Testis (tissue), 2 donors: ENCODE measurements at regions not wholly inside any gene's neighbourhood (a gene's known extent, or its start where the extent isn't known, plus 50 kb on each side); places are given as distances from the start of the nearest gene placed in this dataset.

Experiments used
- DNase-seq: peaks from one replicate; pipeline ENCODE4 v3.0.0-alpha.2; 2019
- H3K27ac ChIP-seq, 2 donors: fragments of 200-600 bp; sonication (generic); one replicate each; pipeline ENCODE4 v1.5.1; 2019
- H3K27me3 ChIP-seq: fragments of 200-600 bp; sonication (generic); one replicate; pipeline ENCODE4 v1.5.1; 2019
- H3K36me3 ChIP-seq: fragments of 200-600 bp; sonication (generic); one replicate; pipeline ENCODE4 v1.5.1; 2017; ENCODE audit warnings: low read depth; ENCODE audit errors: missing control alignments
- H3K4me1 ChIP-seq: fragments of 200-600 bp; sonication (generic); one replicate; pipeline ENCODE4 v1.5.1; 2019
- H3K4me3 ChIP-seq, 2 donors: fragments of 200-600 bp; sonication (generic); one replicate each; pipeline ENCODE4 v1.5.1; 2017 to 2019
- H3K9me3 ChIP-seq: fragments of 200-600 bp; sonication (generic); one replicate; pipeline ENCODE4 v1.5.1; 2017
- POLR2A ChIP-seq: fragments of 450-650 bp; IDR thresholded peaks from one replicate; pipeline ENCODE4 v1.6.1; 2017; ENCODE audit warnings: antibody characterized with exemption, mild to moderate bottlenecking, moderate library complexity
- WGBS, 2 donors: methylation state at CpG; one replicate each; pipeline ENCODE4 v1.1.5; 2018; 5-methylcytosine and 5-hydroxymethylcytosine counted together
- intact Hi-C: fragments of 100-400 bp; cut with DNase I; formaldehyde crosslinking; loops from one replicate; pipeline ENCODE4 v1.15.1; 2023; ENCODE audit warnings: low total_unique reads
- TF ChIP-seq, protein P1 (sequence below), 3 experiments: fragments of 450-650 bp in 2 of 3; fragments of 200-600 bp in 1 of 3; sonication (generic) in 1 of 3; IDR thresholded peaks; one replicate each; pipeline ENCODE4 v1.5.1; 2016 to 2019; ENCODE audit warnings: antibody characterized with exemption in 3 of 3, mild to moderate bottlenecking in 2 of 3, moderate library complexity in 1 of 3

DNA sequence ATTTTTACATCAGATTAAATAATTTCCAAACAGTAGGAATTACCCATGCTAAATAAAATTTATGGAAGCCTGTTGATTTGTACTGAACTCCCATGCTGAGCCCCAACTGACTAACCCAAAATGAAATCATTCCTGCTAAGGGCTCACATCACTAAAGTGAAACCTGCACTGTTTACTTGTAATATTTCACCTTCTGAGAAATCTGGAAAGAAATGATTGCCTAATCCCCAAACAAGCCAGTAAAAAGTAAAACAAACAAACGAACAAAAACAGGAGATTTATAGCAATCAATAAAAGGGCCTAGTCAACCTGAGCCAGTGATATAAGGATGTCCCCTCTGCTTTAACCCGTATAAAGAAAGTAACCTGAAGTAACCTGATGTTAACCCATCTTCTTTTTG, 1599.8 kb downstream of the OLFM4 start:
- H3K9me3 ChIP-seq = no peaks in the 10 kb centered on the region
- H3K27me3 ChIP-seq = no peaks in the 10 kb centered on the region
- 54 to 62% methylated on average over 2 of the region's 2 CpGs for WGBS, 2 donors
- H3K4me1 ChIP-seq = no peaks in the 10 kb centered on the region
- intact Hi-C loops = no loop called here
- no peak for DNase-seq
- H3K36me3 ChIP-seq = no peaks in the 10 kb centered on the region
- no peak for TF ChIP-seq POLR2A
- TF ChIP-seq, protein P1, sequence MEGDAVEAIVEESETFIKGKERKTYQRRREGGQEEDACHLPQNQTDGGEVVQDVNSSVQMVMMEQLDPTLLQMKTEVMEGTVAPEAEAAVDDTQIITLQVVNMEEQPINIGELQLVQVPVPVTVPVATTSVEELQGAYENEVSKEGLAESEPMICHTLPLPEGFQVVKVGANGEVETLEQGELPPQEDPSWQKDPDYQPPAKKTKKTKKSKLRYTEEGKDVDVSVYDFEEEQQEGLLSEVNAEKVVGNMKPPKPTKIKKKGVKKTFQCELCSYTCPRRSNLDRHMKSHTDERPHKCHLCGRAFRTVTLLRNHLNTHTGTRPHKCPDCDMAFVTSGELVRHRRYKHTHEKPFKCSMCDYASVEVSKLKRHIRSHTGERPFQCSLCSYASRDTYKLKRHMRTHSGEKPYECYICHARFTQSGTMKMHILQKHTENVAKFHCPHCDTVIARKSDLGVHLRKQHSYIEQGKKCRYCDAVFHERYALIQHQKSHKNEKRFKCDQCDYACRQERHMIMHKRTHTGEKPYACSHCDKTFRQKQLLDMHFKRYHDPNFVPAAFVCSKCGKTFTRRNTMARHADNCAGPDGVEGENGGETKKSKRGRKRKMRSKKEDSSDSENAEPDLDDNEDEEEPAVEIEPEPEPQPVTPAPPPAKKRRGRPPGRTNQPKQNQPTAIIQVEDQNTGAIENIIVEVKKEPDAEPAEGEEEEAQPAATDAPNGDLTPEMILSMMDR (IDR thresholded peaks at IDR 0.05) = no peak
- no peak overlapping the region for H3K27ac ChIP-seq
- no peak overlapping the region for H3K4me3 ChIP-seq

DNA sequence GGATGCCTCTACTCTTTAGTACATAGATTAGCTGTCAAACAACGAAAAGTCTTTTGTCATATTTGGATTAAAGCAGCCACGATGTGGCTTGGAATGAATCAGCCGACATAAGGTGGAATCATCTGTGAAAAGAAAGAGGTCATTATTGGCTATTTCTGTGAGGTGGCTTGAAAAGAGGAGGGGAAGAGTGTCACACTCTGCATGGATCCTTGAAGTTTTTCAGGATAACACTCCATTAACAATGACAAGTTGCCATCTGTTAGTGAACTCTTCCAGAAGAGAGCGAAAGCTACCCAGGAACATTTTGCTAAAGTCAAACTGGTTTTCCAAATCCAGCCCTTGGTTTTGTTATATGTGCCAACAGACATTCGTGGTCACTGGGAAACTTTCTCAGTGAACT, 1604.8 kb downstream of the OLFM4 start:
- Histone ChIP-seq H3K36me3 (no peaks in the 10 kb centered on the region), H3K27me3 (no peaks in the 10 kb centered on the region), H3K27ac (no peak overlapping the region), H3K4me1 (no peaks in the 10 kb centered on the region), H3K4me3 (no peak overlapping the region), H3K9me3 (no peaks in the 10 kb centered on the region)
- TF ChIP-seq, protein P1 (IDR thresholded peaks at IDR 0.05) = no peak
- no peak for TF ChIP-seq POLR2A
- no peak for DNase-seq
- whole genome bisulfite sequencing, 2 donors = 68 to 71% methylated on average over 5 of the region's 5 CpGs
- intact Hi-C loops = no loop called here

DNA sequence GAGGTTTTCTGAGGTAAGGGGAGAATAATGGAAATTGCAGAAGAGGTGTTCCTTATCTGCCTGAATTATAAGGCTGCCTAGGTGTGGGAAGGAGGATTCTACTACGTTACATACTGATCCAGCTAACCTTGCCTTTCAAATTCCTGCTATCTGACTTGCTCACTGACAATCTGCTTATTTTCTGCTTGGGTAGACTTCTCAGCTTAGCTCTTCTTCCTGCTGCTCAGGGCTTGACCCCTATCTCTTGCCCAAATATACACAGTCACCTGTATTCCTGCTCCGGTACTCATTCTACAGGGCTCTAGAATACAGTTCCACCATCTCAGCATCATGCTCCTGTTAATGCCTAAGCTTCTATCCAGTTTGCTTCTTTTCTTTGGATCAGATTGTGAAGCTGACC, 1607.6 kb downstream of the OLFM4 start:
- no peak overlapping the region for H3K4me3 ChIP-seq
- H3K27me3 ChIP-seq = no peaks in the 10 kb centered on the region
- 79 to 85% methylated on average over 2 of the region's 2 CpGs for WGBS, 2 donors
- H3K9me3 ChIP-seq = no peaks in the 10 kb centered on the region
- H3K4me1 ChIP-seq = no peaks in the 10 kb centered on the region
- H3K27ac ChIP-seq = no peak overlapping the region
- no peaks in the 10 kb centered on the region for H3K36me3 ChIP-seq
- intact Hi-C loops = no loop called here
- TF ChIP-seq, protein P1 (IDR thresholded peaks at IDR 0.05) = no peak
- no peak for TF ChIP-seq POLR2A
- no peak for DNase-seq

DNA sequence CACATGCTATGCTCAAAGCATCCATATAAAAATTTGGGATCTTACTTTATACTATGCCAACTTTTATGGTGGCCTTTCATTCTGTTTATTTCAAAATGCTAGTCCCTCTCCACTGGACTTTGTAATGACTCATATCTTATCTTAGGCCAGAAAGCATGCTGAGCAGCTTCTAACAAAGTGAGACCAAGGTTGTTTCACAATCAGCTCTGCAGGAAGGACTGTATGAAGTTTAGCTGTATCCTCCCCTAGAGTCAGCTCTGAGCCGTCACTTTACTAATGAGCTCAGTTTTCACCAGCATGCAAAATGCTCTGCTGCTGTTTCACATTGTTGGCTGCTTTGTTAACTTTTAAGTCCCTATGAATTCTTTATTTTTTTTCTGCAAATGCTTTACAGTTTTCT, 1608.8 kb downstream of the OLFM4 start:
- Histone ChIP-seq H3K4me1 (no peaks in the 10 kb centered on the region), H3K27ac (no peak overlapping the region), H3K9me3 (no peaks in the 10 kb centered on the region), H3K4me3 (no peak overlapping the region), H3K27me3 (no peaks in the 10 kb centered on the region), H3K36me3 (no peaks in the 10 kb centered on the region)
- DNase-seq = no peak
- intact Hi-C loops = no loop called here
- no peak for TF ChIP-seq POLR2A
- TF ChIP-seq, protein P1 (IDR thresholded peaks at IDR 0.05) = no peak
- 32 to 35% methylated on average over 1 of the region's 1 CpG for WGBS, 2 donors

DNA sequence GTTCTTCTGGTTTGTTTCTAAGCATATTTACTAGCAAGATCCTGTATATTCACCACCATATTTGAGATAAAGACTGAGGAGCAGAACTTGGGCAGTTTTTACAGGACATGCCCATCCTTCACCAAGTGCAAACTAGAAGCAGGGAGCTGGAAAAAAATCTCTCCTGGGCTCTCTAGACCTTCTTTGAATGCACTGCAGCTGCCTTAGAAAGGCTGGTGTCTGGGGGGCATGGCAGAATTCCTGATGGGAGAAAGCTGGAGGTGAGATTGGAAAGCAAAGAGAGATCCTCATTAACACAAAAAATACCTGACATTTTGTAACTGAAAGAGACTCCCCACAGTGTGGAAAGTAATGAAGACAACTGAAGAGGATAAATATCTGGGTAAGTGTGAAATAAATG, 1612.1 kb downstream of the OLFM4 start:
- Histone ChIP-seq H3K4me3 (no peak overlapping the region), H3K9me3 (no peaks in the 10 kb centered on the region), H3K4me1 (no peaks in the 10 kb centered on the region), H3K27ac (no peak overlapping the region), H3K36me3 (no peaks in the 10 kb centered on the region), H3K27me3 (no peaks in the 10 kb centered on the region)
- no peak for DNase-seq
- TF ChIP-seq POLR2A = no peak
- TF ChIP-seq, protein P1 (IDR thresholded peaks at IDR 0.05) = no peak
- intact Hi-C loops = no loop called here
